ENCODE measurements at regions not wholly inside any gene's neighbourhood (a gene's known extent, or its start where the extent isn't known, plus 50 kb on each side); places are given as distances from the start of the nearest gene placed in this dataset.

- TF ChIP-seq, protein P1, sequence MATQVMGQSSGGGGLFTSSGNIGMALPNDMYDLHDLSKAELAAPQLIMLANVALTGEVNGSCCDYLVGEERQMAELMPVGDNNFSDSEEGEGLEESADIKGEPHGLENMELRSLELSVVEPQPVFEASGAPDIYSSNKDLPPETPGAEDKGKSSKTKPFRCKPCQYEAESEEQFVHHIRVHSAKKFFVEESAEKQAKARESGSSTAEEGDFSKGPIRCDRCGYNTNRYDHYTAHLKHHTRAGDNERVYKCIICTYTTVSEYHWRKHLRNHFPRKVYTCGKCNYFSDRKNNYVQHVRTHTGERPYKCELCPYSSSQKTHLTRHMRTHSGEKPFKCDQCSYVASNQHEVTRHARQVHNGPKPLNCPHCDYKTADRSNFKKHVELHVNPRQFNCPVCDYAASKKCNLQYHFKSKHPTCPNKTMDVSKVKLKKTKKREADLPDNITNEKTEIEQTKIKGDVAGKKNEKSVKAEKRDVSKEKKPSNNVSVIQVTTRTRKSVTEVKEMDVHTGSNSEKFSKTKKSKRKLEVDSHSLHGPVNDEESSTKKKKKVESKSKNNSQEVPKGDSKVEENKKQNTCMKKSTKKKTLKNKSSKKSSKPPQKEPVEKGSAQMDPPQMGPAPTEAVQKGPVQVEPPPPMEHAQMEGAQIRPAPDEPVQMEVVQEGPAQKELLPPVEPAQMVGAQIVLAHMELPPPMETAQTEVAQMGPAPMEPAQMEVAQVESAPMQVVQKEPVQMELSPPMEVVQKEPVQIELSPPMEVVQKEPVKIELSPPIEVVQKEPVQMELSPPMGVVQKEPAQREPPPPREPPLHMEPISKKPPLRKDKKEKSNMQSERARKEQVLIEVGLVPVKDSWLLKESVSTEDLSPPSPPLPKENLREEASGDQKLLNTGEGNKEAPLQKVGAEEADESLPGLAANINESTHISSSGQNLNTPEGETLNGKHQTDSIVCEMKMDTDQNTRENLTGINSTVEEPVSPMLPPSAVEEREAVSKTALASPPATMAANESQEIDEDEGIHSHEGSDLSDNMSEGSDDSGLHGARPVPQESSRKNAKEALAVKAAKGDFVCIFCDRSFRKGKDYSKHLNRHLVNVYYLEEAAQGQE (IDR thresholded peaks at IDR 0.05; ENCODE audit: low read depth, low read length) = no peak
- peak; percentile 87 for TF ChIP-seq JUND (IDR thresholded peaks at IDR 0.05)
- peak; percentile 64; the same call in 1 of the 2 replicates for TF ChIP-seq TEAD4 (IDR thresholded peaks at IDR 0.05; ENCODE audit: borderline replicate concordance, insufficient read depth)
Measured at GRCh38 chr4:13888112-13888511, 260.6 kb upstream of the BOD1L1 start (continued).

GRCh38 chr4:13891544-13891939 is 264.0 kb upstream of the BOD1L1 start:
- CTCF ChIA-PET = no interaction called here
- Histone ChIP-seq H3K9ac (peak overlapping the region; percentile 81), H3K36me3 (replicated peaks in 1 of 2; ENCODE audit: control insufficient read depth in 1 of 2, insufficient read depth in 2 of 2, low read length in 1 of 2) (no peaks in the 10 kb centered on the region), H3K4me2 (peak overlapping the region; percentile 56), H3K9me2 (no peaks in the 10 kb centered on the region), H3K4me1 (ENCODE audit: control insufficient read depth in 1 of 2, insufficient read depth in 2 of 2, low read depth in 1 of 2, low read length in 1 of 2) (peaks cover 4 to 31% of the 10 kb centered on the region in 2 experiments; a peak in 3 of 4 replicates), H3F3A (replicated peaks; ENCODE audit: insufficient read depth) (peaks cover 45% of the 10 kb centered on the region), H3K27ac (ENCODE audit: low read depth in 2 of 2, low read length in 1 of 2) (peak overlapping the region in 1 of 2 experiments; percentile 99; a peak in 3 of 4 replicates), H3K79me2 (ENCODE audit: insufficient read depth) (no peaks in the 10 kb centered on the region), H2AFZ (ENCODE audit: low read depth) (no peak overlapping the region), H3K9me3 (no peaks in the 10 kb centered on the region), H4K20me1 (ENCODE audit: insufficient read depth) (no peaks in the 10 kb centered on the region), H3K4me3 (ENCODE audit: low read depth in 2 of 2, low read length in 1 of 2) (no peak overlapping the region), H3K27me3 (ENCODE audit: insufficient read depth) (no peaks in the 10 kb centered on the region)
- TF ChIP-seq RFX5 (IDR thresholded peaks at IDR 0.05; ENCODE audit: low read length) = no peak
- TF ChIP-seq FOXM1 (IDR thresholded peaks at IDR 0.05; ENCODE audit: low read depth) = no peak
- no peak for TF ChIP-seq MXI1 (IDR thresholded peaks at IDR 0.05; ENCODE audit: low read depth, low read length)
- no peak for TF ChIP-seq USF1 (IDR thresholded peaks at IDR 0.05; ENCODE audit: borderline replicate concordance, low read depth)
- no peak for TF ChIP-seq NFIC (IDR thresholded peaks at IDR 0.05; ENCODE audit: borderline replicate concordance)
- TF ChIP-seq PBX3 (IDR thresholded peaks at IDR 0.05) = no peak
- no peak for TF ChIP-seq JUND (IDR thresholded peaks at IDR 0.05)
- TF ChIP-seq, protein P2, sequence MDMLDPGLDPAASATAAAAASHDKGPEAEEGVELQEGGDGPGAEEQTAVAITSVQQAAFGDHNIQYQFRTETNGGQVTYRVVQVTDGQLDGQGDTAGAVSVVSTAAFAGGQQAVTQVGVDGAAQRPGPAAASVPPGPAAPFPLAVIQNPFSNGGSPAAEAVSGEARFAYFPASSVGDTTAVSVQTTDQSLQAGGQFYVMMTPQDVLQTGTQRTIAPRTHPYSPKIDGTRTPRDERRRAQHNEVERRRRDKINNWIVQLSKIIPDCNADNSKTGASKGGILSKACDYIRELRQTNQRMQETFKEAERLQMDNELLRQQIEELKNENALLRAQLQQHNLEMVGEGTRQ (IDR thresholded peaks at IDR 0.05; ENCODE audit: borderline replicate concordance, low read depth, low read length) = no peak
- no peak for TF ChIP-seq RAD21 (IDR thresholded peaks at IDR 0.05; ENCODE audit: low read length)
- no peak for TF ChIP-seq RXRA (IDR thresholded peaks at IDR 0.05; ENCODE audit: borderline replicate concordance, low read depth)
- TF ChIP-seq, protein P3, sequence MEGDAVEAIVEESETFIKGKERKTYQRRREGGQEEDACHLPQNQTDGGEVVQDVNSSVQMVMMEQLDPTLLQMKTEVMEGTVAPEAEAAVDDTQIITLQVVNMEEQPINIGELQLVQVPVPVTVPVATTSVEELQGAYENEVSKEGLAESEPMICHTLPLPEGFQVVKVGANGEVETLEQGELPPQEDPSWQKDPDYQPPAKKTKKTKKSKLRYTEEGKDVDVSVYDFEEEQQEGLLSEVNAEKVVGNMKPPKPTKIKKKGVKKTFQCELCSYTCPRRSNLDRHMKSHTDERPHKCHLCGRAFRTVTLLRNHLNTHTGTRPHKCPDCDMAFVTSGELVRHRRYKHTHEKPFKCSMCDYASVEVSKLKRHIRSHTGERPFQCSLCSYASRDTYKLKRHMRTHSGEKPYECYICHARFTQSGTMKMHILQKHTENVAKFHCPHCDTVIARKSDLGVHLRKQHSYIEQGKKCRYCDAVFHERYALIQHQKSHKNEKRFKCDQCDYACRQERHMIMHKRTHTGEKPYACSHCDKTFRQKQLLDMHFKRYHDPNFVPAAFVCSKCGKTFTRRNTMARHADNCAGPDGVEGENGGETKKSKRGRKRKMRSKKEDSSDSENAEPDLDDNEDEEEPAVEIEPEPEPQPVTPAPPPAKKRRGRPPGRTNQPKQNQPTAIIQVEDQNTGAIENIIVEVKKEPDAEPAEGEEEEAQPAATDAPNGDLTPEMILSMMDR (IDR thresholded peaks at IDR 0.05) = no peak
- TF ChIP-seq FOXJ3 (CRISPR knock-in tag; IDR thresholded peaks at IDR 0.05) = no peak
- no peak for TF ChIP-seq EZH2phosphoT487 (IDR thresholded peaks at IDR 0.05; ENCODE audit: borderline replicate concordance, low read depth)
- TF ChIP-seq, protein P4, sequence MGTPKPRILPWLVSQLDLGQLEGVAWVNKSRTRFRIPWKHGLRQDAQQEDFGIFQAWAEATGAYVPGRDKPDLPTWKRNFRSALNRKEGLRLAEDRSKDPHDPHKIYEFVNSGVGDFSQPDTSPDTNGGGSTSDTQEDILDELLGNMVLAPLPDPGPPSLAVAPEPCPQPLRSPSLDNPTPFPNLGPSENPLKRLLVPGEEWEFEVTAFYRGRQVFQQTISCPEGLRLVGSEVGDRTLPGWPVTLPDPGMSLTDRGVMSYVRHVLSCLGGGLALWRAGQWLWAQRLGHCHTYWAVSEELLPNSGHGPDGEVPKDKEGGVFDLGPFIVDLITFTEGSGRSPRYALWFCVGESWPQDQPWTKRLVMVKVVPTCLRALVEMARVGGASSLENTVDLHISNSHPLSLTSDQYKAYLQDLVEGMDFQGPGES (IDR thresholded peaks at IDR 0.05; ENCODE audit: low read depth, low read length) = no peak
- TF ChIP-seq MEF2A (IDR thresholded peaks at IDR 0.05; ENCODE audit: borderline replicate concordance, low read depth) = no peak
- no peak for TF ChIP-seq EP300 (IDR thresholded peaks at IDR 0.05; ENCODE audit: borderline replicate concordance in 1 of 2, low read depth in 1 of 2, low read length in 1 of 2)
- no peak for TF ChIP-seq CHD2 (IDR thresholded peaks at IDR 0.05; ENCODE audit: low read length, partially characterized antibody)
- no peak for TF ChIP-seq NRF1 (IDR thresholded peaks at IDR 0.05; ENCODE audit: low read depth, low read length)
- no peak for TF ChIP-seq FOSL2 (IDR thresholded peaks at IDR 0.05; ENCODE audit: borderline replicate concordance, low read depth)
- DNase-seq = no peak
- POLR2A ChIA-PET = no interaction called here
- 85% methylated on average over 6 of the region's 6 CpGs for WGBS (ENCODE audit: low lambda C conversion rate)

Data from SK-N-SH (cell line).